A673 (cell line): ENCODE measurements at regions not wholly inside any gene's neighbourhood (a gene's known extent, or its start where the extent isn't known, plus 50 kb on each side); places are given as distances from the start of the nearest gene placed in this dataset.

Experiments
- BruUV-seq: library from RNA; stranded (reverse); fragments of 400-500 nt; replicated peaks from 2 replicates; lab custom pipeline; 2021; lab: Mats Ljungman, UMichigan
- CTCF ChIA-PET: fragments of 300-600 bp; sonication (Branson Sonifier 250); formaldehyde crosslinking; loops from one replicate; lab custom pipeline; 2022; ENCODE audit warnings: antibody characterized with exemption; lab: Charles Lee
- POLR2A ChIA-PET: fragments of 300-600 bp; sonication (Branson Sonifier 250); formaldehyde crosslinking; loops from one replicate; lab custom pipeline; 2022; ENCODE audit warnings: antibody characterized with exemption; ENCODE audit not compliant: low non-redundant PET; lab: Charles Lee
- DNase-seq: peaks from one replicate; pipeline ENCODE4 v3.0.0-alpha.2; 2015; ENCODE audit warnings: low spot score
- H3K27ac ChIP-seq: fragments of 200-600 bp; sonication (generic); 2 replicates; pipeline ENCODE4 v1.5.1; 2016; ENCODE audit warnings: mixed run types, low read depth, mild to moderate bottlenecking, mixed read lengths, antibody characterized with exemption, low read length; ENCODE audit not compliant: poor library complexity, severe bottlenecking
- H3K27me3 ChIP-seq: fragments of 200-600 bp; sonication (generic); replicated peaks from 2 replicates; pipeline ENCODE4 v1.6.1; 2017; ENCODE audit warnings: mixed run types, low read depth, mild to moderate bottlenecking, mixed read lengths, antibody characterized with exemption, low read length; ENCODE audit not compliant: insufficient read depth, poor library complexity
- H3K36me3 ChIP-seq: fragments of 200-600 bp; sonication (generic); 2 replicates; pipeline ENCODE4 v1.6.1; 2016; ENCODE audit warnings: mixed run types, mild to moderate bottlenecking, mixed read lengths, antibody characterized with exemption, low read length; ENCODE audit not compliant: insufficient read depth, poor library complexity, severe bottlenecking
- H3K4me1 ChIP-seq: fragments of 200-600 bp; sonication (generic); 2 replicates; pipeline ENCODE4 v1.6.1; 2017; ENCODE audit warnings: mixed run types, mild to moderate bottlenecking, mixed read lengths, antibody characterized with exemption, low read length; ENCODE audit not compliant: insufficient read depth, poor library complexity, severe bottlenecking
- H3K4me3 ChIP-seq: fragments of 200-600 bp; sonication (generic); 2 replicates; pipeline ENCODE4 v1.5.1; 2016; ENCODE audit warnings: low read depth, mixed run types, mild to moderate bottlenecking, mixed read lengths, low read length; ENCODE audit not compliant: poor library complexity, severe bottlenecking
- H3K9me3 ChIP-seq: fragments of 200-600 bp; sonication (generic); 2 replicates; pipeline ENCODE4 v1.6.1; 2016; ENCODE audit warnings: mixed run types, low read depth, mild to moderate bottlenecking, mixed read lengths, antibody characterized with exemption, low read length; ENCODE audit not compliant: poor library complexity, severe bottlenecking
- CTCF ChIP-seq: fragments of 300-800, 200-600 bp; sonication (generic); conservative IDR thresholded peaks from 2 replicates; pipeline ENCODE4 v1.5.1; 2017; ENCODE audit warnings: low read depth, mild to moderate bottlenecking, antibody characterized with exemption, low read length, moderate library complexity, mixed read lengths
- EZH2 ChIP-seq: fragments of 200-600 bp; sonication (generic); IDR thresholded peaks from 2 replicates; pipeline ENCODE4 v1.6.1; 2017; ENCODE audit warnings: borderline replicate concordance, low read depth, mild to moderate bottlenecking, mixed read lengths, antibody characterized with exemption, low read length; ENCODE audit not compliant: poor library complexity, severe bottlenecking
- intact Hi-C: fragments of 100-400 bp; cut with micrococcal nuclease; formaldehyde crosslinking; loops from one replicate; pipeline ENCODE4 v1.10.0; 2022; ENCODE audit not compliant: unreplicated experiment

DNA sequence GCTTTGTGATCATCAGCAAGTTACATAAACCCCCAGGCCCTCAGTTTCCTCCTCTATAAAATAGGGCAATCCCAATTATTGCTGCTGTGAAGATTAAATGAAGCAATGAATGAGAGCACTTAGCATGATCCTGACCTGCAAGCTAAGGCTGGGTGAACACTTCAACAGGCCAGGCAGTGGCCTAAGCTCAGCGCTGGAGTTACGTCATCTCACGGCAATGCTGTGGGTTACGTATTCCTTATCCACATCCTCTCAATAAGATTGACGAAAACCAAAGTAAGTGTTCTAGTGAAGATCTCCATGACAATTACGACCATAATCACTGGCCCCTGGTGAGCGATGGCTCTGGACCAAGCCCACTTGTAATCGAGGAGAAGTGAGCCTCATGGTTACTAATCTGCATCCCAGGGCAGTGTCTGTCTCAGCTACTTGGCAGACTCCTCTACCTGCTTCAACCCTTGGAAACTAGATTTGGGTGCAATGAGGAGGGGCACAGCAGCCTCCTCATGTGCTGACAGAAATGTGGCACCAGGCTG is 274.1 kb upstream of the ARID1B start:
- Histone ChIP-seq H3K4me1 (no peaks in the 10 kb centered on the region), H3K9me3 (no peaks in the 10 kb centered on the region), H3K27me3 (no peaks in the 10 kb centered on the region), H3K36me3 (no peaks in the 10 kb centered on the region), H3K4me3 (no peak overlapping the region), H3K27ac (no peak overlapping the region)
- no TSS peak for BruUV-seq
- intact Hi-C loops, result no loop called here
- ChIA-PET CTCF (no interaction called here), POLR2A (no interaction called here)
- no peak for TF ChIP-seq EZH2
- TF ChIP-seq CTCF, result no peak
- DNase-seq, result no peak

GRCh38 chr6:156497618-156498017 is 279.6 kb upstream of the ARID1B start:
- POLR2A ChIA-PET, result no interaction called here
- no peak for DNase-seq
- CTCF ChIA-PET, result no interaction called here
- H3K4me1 ChIP-seq, result no peaks in the 10 kb centered on the region
- no peak overlapping the region for H3K27ac ChIP-seq
- H3K36me3 ChIP-seq, result no peaks in the 10 kb centered on the region
- intact Hi-C loops, result no loop called here
- no peak overlapping the region for H3K4me3 ChIP-seq
- H3K9me3 ChIP-seq, result no peaks in the 10 kb centered on the region
- TF ChIP-seq EZH2 (no peak), CTCF (no peak)
- no TSS peak for BruUV-seq
- H3K27me3 ChIP-seq, result no peaks in the 10 kb centered on the region

- intact Hi-C loops, result no loop called here
- DNase-seq, result no peak
- no peak for TF ChIP-seq CTCF
- no peak for TF ChIP-seq EZH2
- Histone ChIP-seq H3K4me1 (no peaks in the 10 kb centered on the region), H3K4me3 (no peak overlapping the region), H3K9me3 (no peaks in the 10 kb centered on the region), H3K36me3 (no peaks in the 10 kb centered on the region), H3K27ac (no peak overlapping the region), H3K27me3 (no peaks in the 10 kb centered on the region)
- BruUV-seq, result no TSS peak
- ChIA-PET POLR2A (no interaction called here), CTCF (no interaction called here)
Measured at GRCh38 chr6:156487877-156488276, 289.3 kb upstream of the ARID1B start.
